GM12865 (cell line): ENCODE measurements at regions not wholly inside any gene's neighbourhood (a gene's known extent, or its start where the extent isn't known, plus 50 kb on each side); places are given as distances from the start of the nearest gene placed in this dataset.

Source experiments
- DNase-seq: peaks from one replicate; pipeline ENCODE4 v3.0.0; 2010; ENCODE audit warnings: low read depth
- H3K4me3 ChIP-seq: 2 replicates; pipeline ENCODE4 v1.5.1; 2011; ENCODE audit warnings: mild to moderate bottlenecking, low read depth, low read length, control low read depth
- CTCF ChIP-seq: IDR thresholded peaks from 2 replicates; pipeline ENCODE4 v1.5.1; 2011; ENCODE audit warnings: low read length, control low read depth, low read depth, inconsistent platforms; ENCODE audit not compliant: insufficient read depth; ENCODE audit errors: missing control alignments

- TF ChIP-seq CTCF: no peak
- no peak overlapping the region for H3K4me3 ChIP-seq
- DNase-seq: no peak
Observed at GRCh38 chr10:105702211-105702610, 1061.1 kb downstream of the SORCS3 start.

- no peak for DNase-seq
- no peak overlapping the region for H3K4me3 ChIP-seq
- no peak for TF ChIP-seq CTCF
Observed at GRCh38 chr10:105700218-105700617, 1059.1 kb downstream of the SORCS3 start.

GRCh38 chr10:105699504-105699903 is 1058.4 kb downstream of the SORCS3 start:
- H3K4me3 ChIP-seq: no peak overlapping the region
- TF ChIP-seq CTCF: no peak
- DNase-seq: no peak

- no peak overlapping the region for H3K4me3 ChIP-seq
- DNase-seq: no peak
- TF ChIP-seq CTCF: no peak
Observed at GRCh38 chr10:105698592-105698991, 1057.5 kb downstream of the SORCS3 start.

GRCh38 chr10:105697290-105697780 is 1056.2 kb downstream of the SORCS3 start:
- DNase-seq: no peak
- TF ChIP-seq CTCF: no peak
- no peak overlapping the region for H3K4me3 ChIP-seq

- DNase-seq: peak; percentile 30
- TF ChIP-seq CTCF: no peak
- H3K4me3 ChIP-seq: no peak overlapping the region
Observed at GRCh38 chr10:105691811-105692210, 1050.7 kb downstream of the SORCS3 start.

GRCh38 chr10:105682911-105683310 is 1041.8 kb downstream of the SORCS3 start:
- DNase-seq: no peak
- no peak for TF ChIP-seq CTCF
- H3K4me3 ChIP-seq: no peak overlapping the region
